ENCODE measurements at regions not wholly inside any gene's neighbourhood (a gene's known extent, or its start where the extent isn't known, plus 50 kb on each side); places are given as distances from the start of the nearest gene placed in this dataset.

- no peak for TF ChIP-seq CTCF (conservative IDR thresholded peaks at IDR 0.05; ENCODE audit: low read length)
- no peak for TF ChIP-seq EZH2phosphoT487 (IDR thresholded peaks at IDR 0.05; ENCODE audit: borderline replicate concordance, low read depth, low read length)
These were observed 2389.5 kb downstream of the MAT2B start for GRCh38 chr5:165894916-165895315.
